Esophagus squamous epithelium (tissue), 4 donors: ENCODE measurements at regions not wholly inside any gene's neighbourhood (a gene's known extent, or its start where the extent isn't known, plus 50 kb on each side); places are given as distances from the start of the nearest gene placed in this dataset.

Experiments used
- CTCF ChIP-seq, 6 experiments: fragments of 450-650 bp in 4 of 6; fragments of 200-600 bp in 2 of 6; sonication (generic) in 2 of 6; IDR thresholded peaks; one replicate each; pipeline ENCODE4 v1.5.1; 2016 to 2019; ENCODE audit warnings: antibody characterized with exemption in 6 of 6, mild to moderate bottlenecking in 4 of 6, moderate library complexity in 4 of 6
- POLR2A ChIP-seq, 4 donors: fragments of 450-650 bp; IDR thresholded peaks; one replicate each; pipeline ENCODE4 v1.6.1; 2017; ENCODE audit warnings: antibody characterized with exemption in 4 of 4, mild to moderate bottlenecking in 4 of 4, moderate library complexity in 3 of 4

GRCh38 chr15:35198197-35198596 is 113.1 kb upstream of the NANOGP8 start:
- TF ChIP-seq CTCF (IDR thresholded peaks at IDR 0.05) (no peak), POLR2A (IDR thresholded peaks at IDR 0.05) (no peak)
